Erythroblast (primary cell): ENCODE measurements at regions not wholly inside any gene's neighbourhood (a gene's known extent, or its start where the extent isn't known, plus 50 kb on each side); places are given as distances from the start of the nearest gene placed in this dataset.
"Not testable (repeated sequence)": the region's sequence is repeated elsewhere in the genome, so short reads cannot be mapped to it uniquely, and the experiment has no call there.

Experiments used
- DNase-seq, 2 experiments: peaks; one replicate each; lab custom pipeline; 2025; lab: John Stamatoyannopoulos, UW
- GATA1 ChIP-seq: IDR thresholded peaks from 2 replicates; pipeline ENCODE4 v1.6.1; 2011; ENCODE audit warnings: low read depth, mild to moderate bottlenecking, control low read depth, low read length, moderate library complexity
- POLR2A ChIP-seq: IDR thresholded peaks from 2 replicates; pipeline ENCODE4 v1.6.1; 2011; ENCODE audit warnings: mild to moderate bottlenecking, low read length

GRCh38 chr6:134398453-134398852 is 80.5 kb upstream of the SGK1 start:
- TF ChIP-seq POLR2A (no peak), GATA1 (no peak)
- no peak for DNase-seq

- TF ChIP-seq GATA1 (no peak), POLR2A (no peak)
- no peak for DNase-seq
Observed at GRCh38 chr6:134397676-134398075, 79.8 kb upstream of the SGK1 start.

GRCh38 chr6:134394905-134395304 is 77.0 kb upstream of the SGK1 start:
- TF ChIP-seq POLR2A = no peak
- TF ChIP-seq GATA1 = no peak
- no peak for DNase-seq

GRCh38 chr6:134394208-134394607 is 76.3 kb upstream of the SGK1 start:
- no peak for TF ChIP-seq POLR2A
- TF ChIP-seq GATA1 = no peak
- DNase-seq = no peak

- DNase-seq = no peak
- no peak for TF ChIP-seq POLR2A
- no peak for TF ChIP-seq GATA1
Observed at GRCh38 chr6:134391205-134391604, 73.3 kb upstream of the SGK1 start.

- TF ChIP-seq GATA1 (no peak), POLR2A (no peak)
- DNase-seq = no peak
Observed at GRCh38 chr6:134389658-134390057, 71.7 kb upstream of the SGK1 start.

- no peak for DNase-seq
- TF ChIP-seq POLR2A = no peak
- no peak for TF ChIP-seq GATA1
Observed at GRCh38 chr6:134389129-134389528, 71.2 kb upstream of the SGK1 start.

- not testable (repeated sequence) for DNase-seq
Observed at GRCh38 chr6:134386482-134386881, 68.6 kb upstream of the SGK1 start.

GRCh38 chr6:134381959-134382358 is 64.0 kb upstream of the SGK1 start:
- DNase-seq = no peak
- TF ChIP-seq POLR2A = no peak
- no peak for TF ChIP-seq GATA1

- DNase-seq = no peak
- TF ChIP-seq POLR2A (no peak), GATA1 (no peak)
Observed at GRCh38 chr6:134379599-134379998, 61.7 kb upstream of the SGK1 start.

GRCh38 chr6:134379076-134379475 is 61.2 kb upstream of the SGK1 start:
- DNase-seq = peak in 1 of 2 experiments; percentile 16
- no peak for TF ChIP-seq GATA1
- no peak for TF ChIP-seq POLR2A

- TF ChIP-seq GATA1 (no peak), POLR2A (no peak)
- DNase-seq = no peak
Observed at GRCh38 chr6:134378426-134378825, 60.5 kb upstream of the SGK1 start.

- no peak for DNase-seq
- no peak for TF ChIP-seq POLR2A
- no peak for TF ChIP-seq GATA1
Observed at GRCh38 chr6:134376785-134377184, 58.9 kb upstream of the SGK1 start.

GRCh38 chr6:134375220-134375580 is 57.3 kb upstream of the SGK1 start:
- TF ChIP-seq GATA1 (no peak), POLR2A (no peak)
- no peak for DNase-seq

- DNase-seq = no peak
- TF ChIP-seq GATA1 (no peak), POLR2A (no peak)
Observed at GRCh38 chr6:134374491-134375219, 56.7 kb upstream of the SGK1 start.

- DNase-seq = no peak
- TF ChIP-seq GATA1 (no peak), POLR2A (no peak)
Observed at GRCh38 chr6:134373993-134374392, 56.1 kb upstream of the SGK1 start.

- DNase-seq = peak in 1 of 2 experiments; percentile 42
- TF ChIP-seq POLR2A (no peak), GATA1 (no peak)
Observed at GRCh38 chr6:134373282-134373922, 55.5 kb upstream of the SGK1 start.
